Fibroblast of lung (primary cell): ENCODE measurements at regions not wholly inside any gene's neighbourhood (a gene's known extent, or its start where the extent isn't known, plus 50 kb on each side); places are given as distances from the start of the nearest gene placed in this dataset.

Experiments
- CTCF ChIP-seq, 2 donors: IDR thresholded peaks in 1 of 2; conservative IDR thresholded peaks in 1 of 2; 1 replicate in 1 of 2; 2 replicates in 1 of 2; pipeline ENCODE4 v1.5.1; 2011 to 2012; ENCODE audit warnings: low read length in 2 of 2, control low read depth in 1 of 2, inconsistent platforms in 1 of 2, low read depth in 1 of 2, mild to moderate bottlenecking in 1 of 2
- EZH2 ChIP-seq: IDR thresholded peaks from 2 replicates; pipeline ENCODE4 v1.5.1; 2012; ENCODE audit warnings: low read length, control low read depth, mild to moderate bottlenecking; ENCODE audit errors: missing control alignments

GRCh38 chr14:90472632-90473031, 75.8 kb downstream of the CALM1 start:
- TF ChIP-seq CTCF (conservative IDR thresholded peaks at IDR 0.05 in 1 of 2, IDR thresholded peaks at IDR 0.05 in 1 of 2; ENCODE audit: low read depth in 1 of 2, low read length in 2 of 2) (no peak), EZH2 (no peak)
